Smooth muscle cell (in vitro differentiated cells): ENCODE measurements at regions not wholly inside any gene's neighbourhood (a gene's known extent, or its start where the extent isn't known, plus 50 kb on each side); places are given as distances from the start of the nearest gene placed in this dataset.

Experiments used
- DNase-seq: peaks from one replicate; lab custom pipeline; 2025; ENCODE audit not compliant: unreplicated experiment; lab: John Stamatoyannopoulos, UW
- H2AFZ ChIP-seq: fragments of 200-600 bp; sonication (generic); 2 replicates; pipeline ENCODE4 v1.6.0; 2016; ENCODE audit warnings: antibody characterized with exemption, low read depth, mild to moderate bottlenecking
- H3F3A ChIP-seq: fragments of 200-600 bp; sonication (generic); 2 replicates; pipeline ENCODE4 v1.6.0; 2017; ENCODE audit warnings: antibody characterized with exemption, low read depth
- H3K27ac ChIP-seq: fragments of 200-600 bp; sonication (generic); 2 replicates; pipeline ENCODE4 v1.5.1; 2016; ENCODE audit warnings: low read depth, mild to moderate bottlenecking
- H3K27me3 ChIP-seq: fragments of 200-600 bp; sonication (generic); 2 replicates; pipeline ENCODE4 v1.6.1; 2016; ENCODE audit warnings: low read depth, mild to moderate bottlenecking
- H3K36me3 ChIP-seq: fragments of 200-600 bp; sonication (generic); 2 replicates; pipeline ENCODE4 v1.5.1; 2016; ENCODE audit warnings: low read depth
- H3K4me1 ChIP-seq: fragments of 200-600 bp; sonication (generic); 2 replicates; pipeline ENCODE4 v1.5.1; 2016; ENCODE audit warnings: low read depth
- H3K4me2 ChIP-seq: fragments of 200-600 bp; sonication (generic); 2 replicates; pipeline ENCODE4 v1.6.0; 2016; ENCODE audit warnings: mild to moderate bottlenecking
- H3K4me3 ChIP-seq: fragments of 200-600 bp; sonication (generic); 2 replicates; pipeline ENCODE4 v1.5.1; 2016; ENCODE audit warnings: mild to moderate bottlenecking
- H3K79me2 ChIP-seq: fragments of 200-600 bp; sonication (generic); 2 replicates; pipeline ENCODE4 v1.6.0; 2016; ENCODE audit warnings: low read depth, mild to moderate bottlenecking
- H3K9ac ChIP-seq: fragments of 200-600 bp; sonication (generic); 2 replicates; pipeline ENCODE4 v1.6.0; 2016; ENCODE audit warnings: low read depth
- H3K9me3 ChIP-seq: fragments of 200-600 bp; sonication (generic); replicated peaks from 2 replicates; pipeline ENCODE4 v1.5.1; 2016; ENCODE audit warnings: low read depth
- H4K20me1 ChIP-seq: fragments of 200-600 bp; sonication (generic); 2 replicates; pipeline ENCODE4 v1.6.0; 2016; ENCODE audit warnings: low read depth
- WGBS: methylation state at CpG from one replicate; pipeline ENCODE4 v1.1.7; 2016; ENCODE audit warnings: low lambda C conversion rate; 5-methylcytosine and 5-hydroxymethylcytosine counted together
- TF ChIP-seq, protein P1 (sequence below): fragments of 200-600 bp; sonication (generic); IDR thresholded peaks from 2 replicates; pipeline ENCODE4 v1.5.1; 2017; ENCODE audit warnings: borderline replicate concordance, mild to moderate bottlenecking, antibody characterized with exemption; ENCODE audit not compliant: insufficient read depth, poor library complexity, severe bottlenecking

DNA sequence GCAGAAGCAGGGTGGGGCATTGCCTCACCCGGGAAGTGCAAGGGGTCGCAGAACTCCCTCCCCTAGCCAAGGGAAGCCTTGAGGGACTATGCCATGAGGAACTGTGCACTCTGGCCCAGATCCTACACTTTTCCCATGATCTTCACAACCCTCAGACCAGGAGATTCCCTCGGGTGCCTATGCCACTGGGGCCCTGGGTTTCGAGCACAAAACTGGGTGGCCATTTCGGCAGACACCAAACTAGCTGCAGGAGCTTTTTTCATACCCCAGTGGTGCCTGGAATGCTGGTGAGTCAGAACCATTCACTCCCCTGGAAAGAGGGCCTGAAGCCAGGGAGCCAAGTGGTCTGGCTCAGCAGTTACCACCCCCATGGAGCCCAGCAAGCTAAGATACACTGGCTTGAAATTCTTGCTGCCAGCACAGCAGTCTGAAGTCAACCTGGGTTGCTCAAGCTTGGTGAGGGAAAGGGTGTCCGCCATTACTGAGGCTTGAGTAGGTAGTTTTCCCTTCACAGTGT is 573.7 kb upstream of the ANO3 start:
- Histone ChIP-seq H4K20me1 (no peaks in the 10 kb centered on the region), H3K4me3 (no peak overlapping the region), H2AFZ (no peak overlapping the region), H3K27me3 (no peaks in the 10 kb centered on the region), H3K9ac (no peak overlapping the region), H3K27ac (no peak overlapping the region), H3K79me2 (no peaks in the 10 kb centered on the region), H3F3A (no peaks in the 10 kb centered on the region), H3K4me2 (no peak overlapping the region), H3K4me1 (no peaks in the 10 kb centered on the region), H3K36me3 (no peaks in the 10 kb centered on the region), H3K9me3 (no peaks in the 10 kb centered on the region)
- 97% methylated on average over 6 of the region's 6 CpGs for WGBS
- TF ChIP-seq, protein P1, sequence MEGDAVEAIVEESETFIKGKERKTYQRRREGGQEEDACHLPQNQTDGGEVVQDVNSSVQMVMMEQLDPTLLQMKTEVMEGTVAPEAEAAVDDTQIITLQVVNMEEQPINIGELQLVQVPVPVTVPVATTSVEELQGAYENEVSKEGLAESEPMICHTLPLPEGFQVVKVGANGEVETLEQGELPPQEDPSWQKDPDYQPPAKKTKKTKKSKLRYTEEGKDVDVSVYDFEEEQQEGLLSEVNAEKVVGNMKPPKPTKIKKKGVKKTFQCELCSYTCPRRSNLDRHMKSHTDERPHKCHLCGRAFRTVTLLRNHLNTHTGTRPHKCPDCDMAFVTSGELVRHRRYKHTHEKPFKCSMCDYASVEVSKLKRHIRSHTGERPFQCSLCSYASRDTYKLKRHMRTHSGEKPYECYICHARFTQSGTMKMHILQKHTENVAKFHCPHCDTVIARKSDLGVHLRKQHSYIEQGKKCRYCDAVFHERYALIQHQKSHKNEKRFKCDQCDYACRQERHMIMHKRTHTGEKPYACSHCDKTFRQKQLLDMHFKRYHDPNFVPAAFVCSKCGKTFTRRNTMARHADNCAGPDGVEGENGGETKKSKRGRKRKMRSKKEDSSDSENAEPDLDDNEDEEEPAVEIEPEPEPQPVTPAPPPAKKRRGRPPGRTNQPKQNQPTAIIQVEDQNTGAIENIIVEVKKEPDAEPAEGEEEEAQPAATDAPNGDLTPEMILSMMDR, result no peak
- DNase-seq, result no peak

DNA sequence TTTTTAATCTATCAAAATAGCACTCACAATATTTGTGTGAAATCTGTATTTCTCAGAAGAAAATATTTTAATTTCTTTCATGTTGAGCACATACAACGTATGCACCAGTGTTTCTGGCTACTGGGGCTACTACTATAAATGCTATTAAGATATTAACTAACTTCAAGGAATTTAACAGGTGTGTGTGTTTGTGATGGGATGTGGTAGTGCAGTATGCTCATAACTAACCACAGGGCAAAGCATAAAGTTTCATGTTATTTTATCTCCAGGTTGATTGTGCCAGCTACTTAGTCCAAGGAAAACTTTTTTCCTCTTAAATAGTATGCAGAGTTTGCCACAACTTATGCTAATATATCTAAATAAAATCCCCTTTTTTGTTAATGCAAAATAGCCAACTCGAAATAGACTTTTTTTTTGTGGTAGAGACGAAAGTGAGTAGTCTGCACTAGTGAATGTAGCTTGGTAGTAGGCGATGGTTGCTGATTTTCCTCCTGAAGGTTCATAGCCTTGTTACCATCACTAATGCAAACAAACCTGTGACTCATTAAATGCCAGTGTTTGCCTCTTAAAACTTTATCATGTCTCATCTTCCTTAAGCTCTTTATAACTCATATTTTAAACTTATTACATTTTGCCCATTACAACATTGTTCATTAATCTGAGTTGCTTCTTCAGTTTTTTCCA is 565.5 kb upstream of the ANO3 start:
- Histone ChIP-seq H3K4me2 (no peak overlapping the region), H3K79me2 (no peaks in the 10 kb centered on the region), H3K36me3 (no peaks in the 10 kb centered on the region), H3K4me3 (no peak overlapping the region), H2AFZ (no peak overlapping the region), H3K4me1 (peaks cover 6% of the 10 kb centered on the region), H3K27ac (no peak overlapping the region), H3K9ac (no peak overlapping the region), H4K20me1 (no peaks in the 10 kb centered on the region), H3K9me3 (no peaks in the 10 kb centered on the region), H3K27me3 (no peaks in the 10 kb centered on the region), H3F3A (no peaks in the 10 kb centered on the region)
- WGBS, result 63% methylated on average over 4 of the region's 4 CpGs
- DNase-seq, result no peak
- TF ChIP-seq, protein P1, result no peak

- Histone ChIP-seq H3K9me3 (no peaks in the 10 kb centered on the region), H3K36me3 (no peaks in the 10 kb centered on the region), H4K20me1 (no peaks in the 10 kb centered on the region), H3K9ac (no peak overlapping the region), H3K4me1 (peaks cover 6% of the 10 kb centered on the region), H3K79me2 (no peaks in the 10 kb centered on the region), H3F3A (no peaks in the 10 kb centered on the region), H3K4me2 (peak overlapping the region; percentile 64), H3K27me3 (no peaks in the 10 kb centered on the region), H3K4me3 (no peak overlapping the region), H2AFZ (peak overlapping the region; percentile 71), H3K27ac (no peak overlapping the region)
- 60% methylated on average over 3 of the region's 3 CpGs for WGBS
- no peak for DNase-seq
- TF ChIP-seq, protein P1, result no peak
Measured at GRCh38 chr11:25769287-25769686, 562.6 kb upstream of the ANO3 start.

DNA sequence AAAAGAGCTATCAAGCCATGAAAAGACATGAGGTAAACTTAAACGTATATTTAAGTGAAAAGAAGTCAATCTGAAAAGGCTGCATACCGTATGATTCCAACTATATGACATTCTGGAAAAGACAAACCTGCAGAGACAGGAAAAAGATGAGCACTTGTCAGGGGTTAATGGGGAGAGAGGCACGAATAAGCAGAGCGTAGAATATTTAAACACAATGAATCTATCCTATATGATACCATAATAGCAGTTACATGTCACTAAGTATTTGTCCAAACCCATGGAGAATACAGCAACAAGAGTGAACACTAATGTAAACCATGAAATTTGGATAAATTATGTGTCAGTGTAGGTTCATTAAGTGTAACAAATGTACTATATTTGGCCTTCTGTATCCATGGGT is 560.3 kb upstream of the ANO3 start:
- no peaks in the 10 kb centered on the region for H3K9me3 ChIP-seq
- TF ChIP-seq, protein P1, result no peak
- no peaks in the 10 kb centered on the region for H3K27me3 ChIP-seq
- H2AFZ ChIP-seq, result no peak overlapping the region
- no peaks in the 10 kb centered on the region for H3K79me2 ChIP-seq
- H3K9ac ChIP-seq, result no peak overlapping the region
- H3K27ac ChIP-seq, result no peak overlapping the region
- H3F3A ChIP-seq, result no peaks in the 10 kb centered on the region
- H3K4me2 ChIP-seq, result no peak overlapping the region
- H3K4me3 ChIP-seq, result no peak overlapping the region
- no peaks in the 10 kb centered on the region for H3K36me3 ChIP-seq
- no peak for DNase-seq
- H4K20me1 ChIP-seq, result no peaks in the 10 kb centered on the region
- H3K4me1 ChIP-seq, result peaks cover 6% of the 10 kb centered on the region
- WGBS, result 62% methylated on average over 4 of the region's 4 CpGs
